Smooth muscle cell (in vitro differentiated cells): ENCODE measurements at regions not wholly inside any gene's neighbourhood (a gene's known extent, or its start where the extent isn't known, plus 50 kb on each side); places are given as distances from the start of the nearest gene placed in this dataset.

ENCODE experiments used
- DNase-seq: peaks from one replicate; lab custom pipeline; 2025; ENCODE audit not compliant: unreplicated experiment; lab: John Stamatoyannopoulos, UW
- H2AFZ ChIP-seq: fragments of 200-600 bp; sonication (generic); 2 replicates; pipeline ENCODE4 v1.6.0; 2016; ENCODE audit warnings: antibody characterized with exemption, low read depth, mild to moderate bottlenecking
- H3F3A ChIP-seq: fragments of 200-600 bp; sonication (generic); 2 replicates; pipeline ENCODE4 v1.6.0; 2017; ENCODE audit warnings: antibody characterized with exemption, low read depth
- H3K27ac ChIP-seq: fragments of 200-600 bp; sonication (generic); 2 replicates; pipeline ENCODE4 v1.5.1; 2016; ENCODE audit warnings: low read depth, mild to moderate bottlenecking
- H3K27me3 ChIP-seq: fragments of 200-600 bp; sonication (generic); 2 replicates; pipeline ENCODE4 v1.6.1; 2016; ENCODE audit warnings: low read depth, mild to moderate bottlenecking
- H3K36me3 ChIP-seq: fragments of 200-600 bp; sonication (generic); 2 replicates; pipeline ENCODE4 v1.5.1; 2016; ENCODE audit warnings: low read depth
- H3K4me1 ChIP-seq: fragments of 200-600 bp; sonication (generic); 2 replicates; pipeline ENCODE4 v1.5.1; 2016; ENCODE audit warnings: low read depth
- H3K4me2 ChIP-seq: fragments of 200-600 bp; sonication (generic); 2 replicates; pipeline ENCODE4 v1.6.0; 2016; ENCODE audit warnings: mild to moderate bottlenecking
- H3K4me3 ChIP-seq: fragments of 200-600 bp; sonication (generic); 2 replicates; pipeline ENCODE4 v1.5.1; 2016; ENCODE audit warnings: mild to moderate bottlenecking
- H3K79me2 ChIP-seq: fragments of 200-600 bp; sonication (generic); 2 replicates; pipeline ENCODE4 v1.6.0; 2016; ENCODE audit warnings: low read depth, mild to moderate bottlenecking
- H3K9ac ChIP-seq: fragments of 200-600 bp; sonication (generic); 2 replicates; pipeline ENCODE4 v1.6.0; 2016; ENCODE audit warnings: low read depth
- H3K9me3 ChIP-seq: fragments of 200-600 bp; sonication (generic); replicated peaks from 2 replicates; pipeline ENCODE4 v1.5.1; 2016; ENCODE audit warnings: low read depth
- H4K20me1 ChIP-seq: fragments of 200-600 bp; sonication (generic); 2 replicates; pipeline ENCODE4 v1.6.0; 2016; ENCODE audit warnings: low read depth
- WGBS: methylation state at CpG from one replicate; pipeline ENCODE4 v1.1.7; 2016; ENCODE audit warnings: low lambda C conversion rate; 5-methylcytosine and 5-hydroxymethylcytosine counted together
- TF ChIP-seq, protein P1 (sequence below): fragments of 200-600 bp; sonication (generic); IDR thresholded peaks from 2 replicates; pipeline ENCODE4 v1.5.1; 2017; ENCODE audit warnings: borderline replicate concordance, mild to moderate bottlenecking, antibody characterized with exemption; ENCODE audit not compliant: insufficient read depth, poor library complexity, severe bottlenecking

DNA sequence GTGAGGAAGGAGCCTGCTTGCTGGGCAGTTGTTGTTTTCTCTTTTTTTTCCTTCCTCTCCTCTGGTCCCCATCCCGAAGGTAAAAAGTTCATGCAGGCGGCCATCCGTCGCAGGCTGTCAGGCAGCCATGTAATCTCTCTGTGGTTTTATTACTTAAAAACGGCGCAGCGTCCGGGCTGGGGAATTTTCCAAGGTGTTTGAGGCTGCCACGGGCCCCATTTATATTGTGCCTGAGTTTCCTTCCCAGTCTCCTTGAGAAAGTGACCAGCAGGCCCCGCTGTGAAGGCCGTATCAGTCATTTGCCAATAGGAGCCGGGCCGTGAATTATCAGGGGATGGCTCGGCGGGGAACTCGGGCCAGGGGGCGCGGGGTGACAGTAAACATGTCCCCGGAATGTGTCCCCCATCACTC lies 289.7 kb downstream of the PBX3 start:
- no peak overlapping the region for H2AFZ ChIP-seq
- H4K20me1 ChIP-seq: no peaks in the 10 kb centered on the region
- no peaks in the 10 kb centered on the region for H3K79me2 ChIP-seq
- DNase-seq: no peak
- H3K27ac ChIP-seq: no peak overlapping the region
- no peak overlapping the region for H3K9ac ChIP-seq
- H3K4me1 ChIP-seq: no peaks in the 10 kb centered on the region
- H3F3A ChIP-seq: no peaks in the 10 kb centered on the region
- TF ChIP-seq, protein P1, sequence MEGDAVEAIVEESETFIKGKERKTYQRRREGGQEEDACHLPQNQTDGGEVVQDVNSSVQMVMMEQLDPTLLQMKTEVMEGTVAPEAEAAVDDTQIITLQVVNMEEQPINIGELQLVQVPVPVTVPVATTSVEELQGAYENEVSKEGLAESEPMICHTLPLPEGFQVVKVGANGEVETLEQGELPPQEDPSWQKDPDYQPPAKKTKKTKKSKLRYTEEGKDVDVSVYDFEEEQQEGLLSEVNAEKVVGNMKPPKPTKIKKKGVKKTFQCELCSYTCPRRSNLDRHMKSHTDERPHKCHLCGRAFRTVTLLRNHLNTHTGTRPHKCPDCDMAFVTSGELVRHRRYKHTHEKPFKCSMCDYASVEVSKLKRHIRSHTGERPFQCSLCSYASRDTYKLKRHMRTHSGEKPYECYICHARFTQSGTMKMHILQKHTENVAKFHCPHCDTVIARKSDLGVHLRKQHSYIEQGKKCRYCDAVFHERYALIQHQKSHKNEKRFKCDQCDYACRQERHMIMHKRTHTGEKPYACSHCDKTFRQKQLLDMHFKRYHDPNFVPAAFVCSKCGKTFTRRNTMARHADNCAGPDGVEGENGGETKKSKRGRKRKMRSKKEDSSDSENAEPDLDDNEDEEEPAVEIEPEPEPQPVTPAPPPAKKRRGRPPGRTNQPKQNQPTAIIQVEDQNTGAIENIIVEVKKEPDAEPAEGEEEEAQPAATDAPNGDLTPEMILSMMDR: no peak
- 86% methylated on average over 19 of the region's 19 CpGs for WGBS
- H3K27me3 ChIP-seq: peaks cover 15% of the 10 kb centered on the region
- H3K36me3 ChIP-seq: no peaks in the 10 kb centered on the region
- no peaks in the 10 kb centered on the region for H3K9me3 ChIP-seq
- H3K4me3 ChIP-seq: no peak overlapping the region
- H3K4me2 ChIP-seq: no peak overlapping the region

DNA sequence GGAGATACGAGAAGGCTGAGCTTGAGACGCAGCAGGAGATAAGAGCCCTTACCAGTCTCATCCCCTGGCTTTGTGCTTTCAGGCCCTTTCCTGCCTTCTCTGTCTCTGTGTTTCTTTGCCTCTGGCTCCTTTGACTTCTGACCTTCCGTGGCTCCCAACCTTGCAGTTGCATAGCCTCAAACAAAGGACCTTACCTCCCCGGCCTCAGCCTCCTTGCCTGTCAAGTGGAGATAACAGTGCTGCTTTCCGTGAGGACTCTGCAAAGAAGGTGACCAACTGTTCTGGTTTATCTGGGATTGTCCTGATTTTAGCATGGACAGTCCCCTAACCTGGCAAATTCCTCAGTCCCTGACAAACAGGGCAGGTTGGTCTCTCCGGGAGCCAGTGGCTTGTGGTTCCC lies 287.8 kb upstream of the MVB12B start:
- Histone ChIP-seq H3K79me2 (no peaks in the 10 kb centered on the region), H3K9me3 (no peaks in the 10 kb centered on the region), H3K36me3 (no peaks in the 10 kb centered on the region), H3F3A (no peaks in the 10 kb centered on the region), H3K9ac (no peak overlapping the region), H4K20me1 (no peaks in the 10 kb centered on the region), H3K27me3 (peaks cover 14% of the 10 kb centered on the region), H2AFZ (no peak overlapping the region), H3K4me1 (no peaks in the 10 kb centered on the region), H3K4me2 (no peak overlapping the region), H3K4me3 (no peak overlapping the region), H3K27ac (no peak overlapping the region)
- TF ChIP-seq, protein P1: no peak
- DNase-seq: no peak
- 75% methylated on average over 6 of the region's 6 CpGs for WGBS

- 86% methylated on average over 4 of the region's 4 CpGs for WGBS
- Histone ChIP-seq H3K36me3 (no peaks in the 10 kb centered on the region), H3F3A (no peaks in the 10 kb centered on the region), H3K4me3 (no peak overlapping the region), H4K20me1 (no peaks in the 10 kb centered on the region), H3K9me3 (no peaks in the 10 kb centered on the region), H3K27me3 (no peaks in the 10 kb centered on the region), H3K4me1 (no peaks in the 10 kb centered on the region), H3K79me2 (no peaks in the 10 kb centered on the region), H3K27ac (no peak overlapping the region), H2AFZ (no peak overlapping the region), H3K4me2 (no peak overlapping the region), H3K9ac (no peak overlapping the region)
- TF ChIP-seq, protein P1: no peak
- no peak for DNase-seq
These were observed 282.9 kb upstream of the MVB12B start for GRCh38 chr9:126043681-126044080.

- H3K27ac ChIP-seq: no peak overlapping the region
- no peaks in the 10 kb centered on the region for H3F3A ChIP-seq
- H3K79me2 ChIP-seq: no peaks in the 10 kb centered on the region
- no peak overlapping the region for H3K4me2 ChIP-seq
- DNase-seq: no peak
- no peaks in the 10 kb centered on the region for H4K20me1 ChIP-seq
- H3K27me3 ChIP-seq: peaks cover 26% of the 10 kb centered on the region
- H3K4me1 ChIP-seq: no peaks in the 10 kb centered on the region
- H3K4me3 ChIP-seq: no peak overlapping the region
- no peaks in the 10 kb centered on the region for H3K36me3 ChIP-seq
- WGBS: 58% methylated on average over 8 of the region's 8 CpGs
- no peak overlapping the region for H2AFZ ChIP-seq
- no peaks in the 10 kb centered on the region for H3K9me3 ChIP-seq
- TF ChIP-seq, protein P1: no peak
- no peak overlapping the region for H3K9ac ChIP-seq
These were observed 277.5 kb upstream of the MVB12B start for GRCh38 chr9:126049088-126049487.
